Left ventricle myocardium superior (tissue), 1 donor: ENCODE measurements at regions not wholly inside any gene's neighbourhood (a gene's known extent, or its start where the extent isn't known, plus 50 kb on each side); places are given as distances from the start of the nearest gene placed in this dataset.
A peak's percentile ranks its signal among the peaks of the same experiment; 100 is the strongest.

Experiments used
- ATAC-seq: fragments of 200-7000 bp; cut with Tn5 transposase; one replicate; pipeline ENCODE4 v1.9.1; 2020; ENCODE audit warnings: mild to moderate bottlenecking, moderate library complexity
- DNase-seq: peaks from one replicate; pipeline ENCODE4 v3.0.0-alpha.2; 2020
- intact Hi-C: fragments of 100-400 bp; cut with micrococcal nuclease; formaldehyde crosslinking; loops from one replicate; pipeline ENCODE4 v1.11.0; 2022
- donor health status: DM: no; HTN: yes; CAD: no; lungs with severe emphysema.

- ATAC-seq, result no peak
- no peak for DNase-seq
- intact Hi-C loops, result loop anchor here (10.0 kb wide), 1 partner anchor 166 kb away; the partner anchor contains the start of gene TLE3
Observed at GRCh38 chr15:70260580-70260979, 162.9 kb upstream of the TLE3 start.

GRCh38 chr15:70259640-70260508, 162.2 kb upstream of the TLE3 start:
- no peak for DNase-seq
- no peak for ATAC-seq
- intact Hi-C loops, result loop anchor here (10.0 kb wide), 1 partner anchor 165 kb away; the partner anchor contains the start of gene TLE3

GRCh38 chr15:70259028-70259424, 161.3 kb upstream of the TLE3 start:
- DNase-seq (peak; percentile 75), ATAC-seq (peak; percentile 61)
- intact Hi-C loops, result no loop called here

- intact Hi-C loops, result no loop called here
- DNase-seq (peak; percentile 52), ATAC-seq (peak; percentile 39)
Observed at GRCh38 chr15:70258369-70259027, 160.8 kb upstream of the TLE3 start.

GRCh38 chr15:70257573-70258248, 160.0 kb upstream of the TLE3 start:
- ATAC-seq, result peak; percentile 32
- DNase-seq, result peak; percentile 46
- intact Hi-C loops, result no loop called here

GRCh38 chr15:70257047-70257446, 159.3 kb upstream of the TLE3 start:
- no peak for ATAC-seq
- DNase-seq, result no peak
- intact Hi-C loops, result no loop called here

GRCh38 chr15:70254311-70254869, 156.7 kb upstream of the TLE3 start:
- intact Hi-C loops, result no loop called here
- no peak for ATAC-seq
- no peak for DNase-seq

- no peak for ATAC-seq
- intact Hi-C loops, result no loop called here
- no peak for DNase-seq
Observed at GRCh38 chr15:70253461-70254156, 155.9 kb upstream of the TLE3 start.

- no peak for ATAC-seq
- intact Hi-C loops, result no loop called here
- DNase-seq, result no peak
Observed at GRCh38 chr15:70252951-70253320, 155.2 kb upstream of the TLE3 start.

GRCh38 chr15:70252056-70252950, 154.6 kb upstream of the TLE3 start:
- intact Hi-C loops, result no loop called here
- ATAC-seq (no peak), DNase-seq (no peak)

- DNase-seq (no peak), ATAC-seq (no peak)
- intact Hi-C loops, result no loop called here
Observed at GRCh38 chr15:70251246-70251990, 153.7 kb upstream of the TLE3 start.

GRCh38 chr15:70250208-70251201, 152.8 kb upstream of the TLE3 start:
- DNase-seq, result no peak
- intact Hi-C loops, result no loop called here
- no peak for ATAC-seq

GRCh38 chr15:70249616-70250015, 151.9 kb upstream of the TLE3 start:
- DNase-seq, result no peak
- ATAC-seq, result no peak
- intact Hi-C loops, result no loop called here

GRCh38 chr15:70248116-70249025, 150.7 kb upstream of the TLE3 start:
- DNase-seq (no peak), ATAC-seq (no peak)
- intact Hi-C loops, result no loop called here

GRCh38 chr15:70247281-70247680, 149.6 kb upstream of the TLE3 start:
- DNase-seq (no peak), ATAC-seq (no peak)
- intact Hi-C loops, result no loop called here
